ENCODE measurements at regions not wholly inside any gene's neighbourhood (a gene's known extent, or its start where the extent isn't known, plus 50 kb on each side); places are given as distances from the start of the nearest gene placed in this dataset.

GRCh38 chr6:93571346-93571745, 152.0 kb upstream of the EPHA7 start:
- TF ChIP-seq EP300 (IDR thresholded peaks at IDR 0.05) (no peak), CTCF (IDR thresholded peaks at IDR 0.05) (no peak)

Data from tibial nerve (tissue), 4 donors.